ENCODE measurements at regions not wholly inside any gene's neighbourhood (a gene's known extent, or its start where the extent isn't known, plus 50 kb on each side); places are given as distances from the start of the nearest gene placed in this dataset.

GRCh38 chr2:217057773-217058172 lies 197.9 kb upstream of the TNP1 start:
- no peak for TF ChIP-seq CTCF (IDR thresholded peaks at IDR 0.05; ENCODE audit: low read depth, low read length, missing control alignments)
- no peak overlapping the region for H3K4me3 ChIP-seq (ENCODE audit: low read depth, low read length)
- no peak overlapping the region for H3K27ac ChIP-seq
- no peak for DNase-seq
- H3K27me3 ChIP-seq (replicated peaks) = no peaks in the 10 kb centered on the region
- in situ Hi-C loops (cut with HindIII; ENCODE audit: low pct_ligation_motif_present, low sequenced_read_pairs) = no loop called here
- no peaks in the 10 kb centered on the region for H3K36me3 ChIP-seq (replicated peaks)

- no peak for TF ChIP-seq CTCF (IDR thresholded peaks at IDR 0.05; ENCODE audit: low read depth, low read length, missing control alignments)
- no peak overlapping the region for H3K4me3 ChIP-seq (ENCODE audit: low read depth, low read length)
- H3K36me3 ChIP-seq (replicated peaks) = no peaks in the 10 kb centered on the region
- in situ Hi-C loops (cut with HindIII; ENCODE audit: low pct_ligation_motif_present, low sequenced_read_pairs) = no loop called here
- DNase-seq = no peak
- no peaks in the 10 kb centered on the region for H3K27me3 ChIP-seq (replicated peaks)
- no peak overlapping the region for H3K27ac ChIP-seq
These were observed 195.8 kb upstream of the TNP1 start for GRCh38 chr2:217055624-217056023.

GRCh38 chr2:217054791-217055190 lies 194.9 kb upstream of the TNP1 start:
- Histone ChIP-seq H3K36me3 (replicated peaks) (no peaks in the 10 kb centered on the region), H3K4me3 (ENCODE audit: low read depth, low read length) (no peak overlapping the region), H3K27ac (no peak overlapping the region), H3K27me3 (replicated peaks) (no peaks in the 10 kb centered on the region)
- peak; percentile 40 for DNase-seq
- TF ChIP-seq CTCF (IDR thresholded peaks at IDR 0.05; ENCODE audit: low read depth, low read length, missing control alignments) = no peak
- in situ Hi-C loops (cut with HindIII; ENCODE audit: low pct_ligation_motif_present, low sequenced_read_pairs) = no loop called here

GRCh38 chr2:217052856-217053577 lies 193.2 kb upstream of the TNP1 start:
- no peaks in the 10 kb centered on the region for H3K36me3 ChIP-seq (replicated peaks)
- in situ Hi-C loops (cut with HindIII; ENCODE audit: low pct_ligation_motif_present, low sequenced_read_pairs) = no loop called here
- H3K27me3 ChIP-seq (replicated peaks) = no peaks in the 10 kb centered on the region
- DNase-seq = no peak
- no peak overlapping the region for H3K27ac ChIP-seq
- TF ChIP-seq CTCF (IDR thresholded peaks at IDR 0.05; ENCODE audit: low read depth, low read length, missing control alignments) = no peak
- no peak overlapping the region for H3K4me3 ChIP-seq (ENCODE audit: low read depth, low read length)

- Histone ChIP-seq H3K27ac (no peak overlapping the region), H3K4me3 (ENCODE audit: low read depth, low read length) (no peak overlapping the region), H3K27me3 (replicated peaks) (no peaks in the 10 kb centered on the region), H3K36me3 (replicated peaks) (no peaks in the 10 kb centered on the region)
- DNase-seq = no peak
- TF ChIP-seq CTCF (IDR thresholded peaks at IDR 0.05; ENCODE audit: low read depth, low read length, missing control alignments) = no peak
- in situ Hi-C loops (cut with HindIII; ENCODE audit: low pct_ligation_motif_present, low sequenced_read_pairs) = no loop called here
These were observed 191.6 kb upstream of the TNP1 start for GRCh38 chr2:217051416-217051815.

- Histone ChIP-seq H3K36me3 (replicated peaks) (no peaks in the 10 kb centered on the region), H3K27ac (no peak overlapping the region), H3K27me3 (replicated peaks) (no peaks in the 10 kb centered on the region), H3K4me3 (ENCODE audit: low read depth, low read length) (no peak overlapping the region)
- no peak for TF ChIP-seq CTCF (IDR thresholded peaks at IDR 0.05; ENCODE audit: low read depth, low read length, missing control alignments)
- in situ Hi-C loops (cut with HindIII; ENCODE audit: low pct_ligation_motif_present, low sequenced_read_pairs) = no loop called here
- DNase-seq = no peak
These were observed 190.1 kb upstream of the TNP1 start for GRCh38 chr2:217049956-217050355.

All from brain microvascular endothelial cell (primary cell).